ENCODE measurements at regions not wholly inside any gene's neighbourhood (a gene's known extent, or its start where the extent isn't known, plus 50 kb on each side); places are given as distances from the start of the nearest gene placed in this dataset.

- TF ChIP-seq CTCF (IDR thresholded peaks at IDR 0.05) (no peak), POLR2A (IDR thresholded peaks at IDR 0.05) (no peak)
These were observed 185.6 kb downstream of the BCOR start for GRCh38 chrX:39912126-39912525.

Measured in body of pancreas (tissue), 4 donors.